DND-41 (cell line): ENCODE measurements at regions not wholly inside any gene's neighbourhood (a gene's known extent, or its start where the extent isn't known, plus 50 kb on each side); places are given as distances from the start of the nearest gene placed in this dataset.
"Not testable (repeated sequence)": the region's sequence is repeated elsewhere in the genome, so short reads cannot be mapped to it uniquely, and the experiment has no call there.

Source experiments
- CTCF ChIP-seq: IDR thresholded peaks from 2 replicates; pipeline ENCODE4 v1.5.1; 2012; ENCODE audit warnings: borderline replicate concordance, low read length, moderate library complexity, mild to moderate bottlenecking; ENCODE audit not compliant: poor library complexity, severe bottlenecking; ENCODE audit errors: extremely low read depth
- EZH2 ChIP-seq: IDR thresholded peaks from 3 replicates; pipeline ENCODE4 v1.6.1; 2012; ENCODE audit warnings: borderline replicate concordance, low read depth, mild to moderate bottlenecking, moderate library complexity, low read length, inconsistent platforms; ENCODE audit not compliant: severe bottlenecking

- not testable (repeated sequence) for TF ChIP-seq CTCF, EZH2
Measured at GRCh38 chr9:89953263-89953662, 348.5 kb downstream of the GADD45G start.
